A172 (cell line): ENCODE measurements at regions not wholly inside any gene's neighbourhood (a gene's known extent, or its start where the extent isn't known, plus 50 kb on each side); places are given as distances from the start of the nearest gene placed in this dataset.
"Not testable (repeated sequence)": the region's sequence is repeated elsewhere in the genome, so short reads cannot be mapped to it uniquely, and the experiment has no call there.

Experiments used
- DNase-seq: peaks from one replicate; pipeline ENCODE4 v3.0.0-alpha.2; 2015; ENCODE audit warnings: low spot score

GRCh38 chr4:158397781-158398180 lies 123.9 kb upstream of the RXFP1 start:
- DNase-seq: no peak

DNA sequence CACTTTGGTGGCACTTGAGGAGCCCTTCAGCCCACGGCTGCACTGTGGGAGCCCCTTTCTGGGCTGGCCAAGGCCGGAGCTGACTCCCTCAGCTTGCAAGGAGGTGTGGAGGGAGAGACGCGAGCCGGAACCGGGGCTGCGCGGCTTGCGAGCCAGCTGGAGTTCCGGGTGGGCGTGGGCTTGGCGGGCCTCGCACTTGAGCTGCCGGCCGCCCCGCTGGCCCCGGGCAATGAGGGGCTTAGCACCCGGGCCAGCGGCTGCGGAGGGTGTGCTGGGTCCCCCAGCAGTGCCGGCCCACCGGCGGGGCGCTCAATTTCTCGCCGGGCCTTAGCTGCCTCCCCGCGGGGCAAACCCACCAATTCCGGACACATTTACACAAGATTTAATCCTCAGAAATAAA lies 113.7 kb upstream of the RXFP1 start:
- not testable (repeated sequence) for DNase-seq

DNA sequence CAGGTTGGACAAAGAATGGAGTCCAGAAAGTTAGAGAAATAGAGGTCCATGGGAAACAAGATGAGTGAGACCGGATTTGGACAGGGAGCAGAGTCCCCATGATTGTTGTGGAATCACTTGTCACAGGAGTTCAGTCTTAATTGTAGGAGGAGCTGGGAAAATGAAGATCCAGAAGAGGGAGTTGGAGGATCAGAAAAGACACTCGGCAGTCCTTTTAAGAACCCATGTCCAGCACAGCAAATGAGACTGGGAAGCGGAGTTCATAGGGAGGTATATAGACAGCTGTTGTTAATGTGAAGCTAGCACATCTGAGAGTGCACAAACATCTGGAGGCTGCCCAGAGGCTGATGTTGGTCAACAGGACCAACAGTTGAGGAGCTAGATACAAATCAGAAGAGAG lies 111.4 kb upstream of the RXFP1 start:
- peak; percentile 5 for DNase-seq

- DNase-seq: no peak
Observed at GRCh38 chr4:158411269-158411668, 110.4 kb upstream of the RXFP1 start.

- not testable (repeated sequence) for DNase-seq
Observed at GRCh38 chr4:158418679-158419078, 103.0 kb upstream of the RXFP1 start.

DNA sequence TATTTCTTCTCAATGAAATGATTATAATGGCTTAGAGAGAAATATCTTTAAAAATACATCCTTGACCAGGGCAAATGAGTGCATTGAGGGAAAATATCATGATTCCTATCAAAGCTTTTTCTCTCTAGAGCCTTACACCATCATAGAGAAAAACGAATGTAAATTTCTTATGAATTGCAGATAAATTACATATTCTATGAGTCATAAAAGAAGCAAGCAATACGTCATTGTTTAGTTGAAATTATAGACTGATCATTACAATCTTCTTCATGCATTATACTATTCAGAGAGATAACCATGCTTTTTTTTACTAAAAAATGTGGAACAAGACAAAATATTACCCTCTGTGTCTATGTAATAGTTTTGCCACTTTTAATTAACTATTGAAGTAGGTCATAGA lies 100.9 kb upstream of the RXFP1 start:
- no peak for DNase-seq

- no peak for DNase-seq
Observed at GRCh38 chr4:158422546-158422945, 99.1 kb upstream of the RXFP1 start.

- peak; percentile 10 for DNase-seq
Observed at GRCh38 chr4:158428242-158428641, 93.4 kb upstream of the RXFP1 start.

DNA sequence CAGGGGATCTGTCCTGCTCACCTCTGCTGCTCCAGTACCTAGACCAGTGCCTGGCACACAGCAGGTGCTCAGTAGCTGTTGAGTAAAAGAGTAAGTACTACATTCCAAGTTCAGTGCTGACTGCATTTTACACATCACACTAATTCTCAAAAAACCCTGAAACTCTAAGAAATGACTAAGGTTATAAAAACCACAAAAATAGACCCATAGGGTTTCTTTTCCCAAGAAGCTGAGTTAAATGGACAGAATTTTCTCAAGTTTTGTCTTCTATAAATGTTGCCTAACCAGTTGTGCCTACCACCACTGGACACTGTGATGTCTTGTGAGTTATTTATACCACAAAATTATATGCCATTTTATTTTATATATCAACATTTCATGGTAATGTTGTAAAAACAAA lies 78.9 kb upstream of the RXFP1 start:
- DNase-seq: no peak

DNA sequence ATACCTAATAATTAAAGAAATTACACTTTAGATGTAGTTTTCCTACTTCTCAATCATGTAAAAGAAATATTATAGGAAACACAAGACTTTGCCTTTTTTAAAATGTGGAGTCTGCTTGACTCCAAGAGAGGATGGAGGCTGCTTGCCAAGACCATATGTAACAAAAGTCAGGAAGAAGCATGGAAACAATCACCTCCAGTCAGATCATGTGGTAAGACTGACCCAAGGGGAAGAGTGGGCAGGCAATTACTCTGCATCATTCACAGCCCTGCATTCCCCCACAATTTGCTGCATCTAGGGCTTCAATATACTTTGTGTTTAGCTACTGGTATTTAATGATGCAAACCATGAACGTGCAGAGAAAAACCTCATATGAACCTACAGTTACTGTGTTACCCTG lies 78.0 kb upstream of the RXFP1 start:
- DNase-seq: no peak

GRCh38 chr4:158444621-158445020 lies 77.1 kb upstream of the RXFP1 start:
- DNase-seq: peak; percentile 8

DNA sequence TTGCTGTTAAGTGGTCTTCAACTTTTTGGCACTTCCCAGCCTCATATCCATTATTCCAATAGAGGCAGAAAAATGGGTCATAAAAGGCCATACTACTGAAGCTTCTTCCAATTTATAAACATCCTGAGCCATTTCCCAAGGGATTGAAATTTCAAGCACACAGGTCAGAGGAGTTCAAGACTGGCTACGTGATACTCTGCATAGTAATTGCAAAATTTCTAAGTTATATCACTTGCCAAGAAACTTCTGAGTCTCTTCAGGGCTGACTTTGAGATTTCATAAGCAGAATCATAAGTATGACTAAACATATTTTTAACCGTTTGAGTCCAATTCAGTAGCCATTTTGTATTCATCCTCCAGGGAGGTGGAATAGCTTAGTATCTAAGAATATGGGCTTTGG lies 75.6 kb upstream of the RXFP1 start:
- DNase-seq: no peak

DNA sequence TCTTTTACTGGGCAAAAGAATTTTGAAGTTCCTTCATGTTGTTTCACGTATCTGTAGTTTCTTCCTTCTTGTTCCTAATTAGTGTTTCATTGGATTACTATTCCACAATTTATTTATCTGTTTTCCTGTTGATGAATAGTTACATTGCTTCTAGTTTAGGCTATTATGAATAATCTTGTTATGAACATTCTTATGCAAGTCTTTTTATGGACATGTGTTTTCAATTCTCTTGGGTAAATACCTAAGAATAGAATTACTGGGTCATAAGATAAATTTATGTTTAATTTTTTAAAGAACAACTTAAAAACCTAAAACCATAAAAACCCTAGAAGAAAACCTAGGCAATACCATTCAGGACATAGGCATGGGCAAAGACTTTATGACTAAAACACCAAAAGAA lies 70.9 kb upstream of the RXFP1 start:
- DNase-seq: no peak

DNA sequence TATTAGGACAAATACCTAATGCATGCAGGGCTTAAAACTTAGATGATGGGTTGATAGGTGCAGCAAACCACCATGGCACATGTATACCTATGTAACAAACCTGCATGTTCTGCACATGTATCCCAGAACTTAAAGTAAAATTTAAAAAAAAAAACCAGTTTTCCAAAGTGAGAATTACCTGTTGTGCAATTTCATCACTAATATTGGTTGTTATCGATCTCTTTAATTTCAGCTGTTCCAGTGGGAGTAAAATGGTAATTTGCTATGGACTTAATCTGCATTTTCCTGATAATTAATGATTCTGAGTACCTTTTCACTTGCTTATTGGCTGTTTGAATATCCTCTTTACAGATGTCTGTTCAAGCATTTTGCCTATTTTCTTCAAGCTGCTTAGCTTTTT lies 69.6 kb upstream of the RXFP1 start:
- not testable (repeated sequence) for DNase-seq

- no peak for DNase-seq
Observed at GRCh38 chr4:158458271-158458895, 63.3 kb upstream of the RXFP1 start.

- DNase-seq: no peak
Observed at GRCh38 chr4:158459085-158459820, 62.4 kb upstream of the RXFP1 start.

- DNase-seq: no peak
Observed at GRCh38 chr4:158461336-158461735, 60.3 kb upstream of the RXFP1 start.

- DNase-seq: no peak
Observed at GRCh38 chr4:158462611-158463010, 59.1 kb upstream of the RXFP1 start.
